Smooth muscle cell (in vitro differentiated cells): ENCODE measurements at regions not wholly inside any gene's neighbourhood (a gene's known extent, or its start where the extent isn't known, plus 50 kb on each side); places are given as distances from the start of the nearest gene placed in this dataset.

Experiments
- DNase-seq: peaks from one replicate; lab custom pipeline; 2025; ENCODE audit not compliant: unreplicated experiment; lab: John Stamatoyannopoulos, UW
- H2AFZ ChIP-seq: fragments of 200-600 bp; sonication (generic); 2 replicates; pipeline ENCODE4 v1.6.0; 2016; ENCODE audit warnings: antibody characterized with exemption, low read depth, mild to moderate bottlenecking
- H3F3A ChIP-seq: fragments of 200-600 bp; sonication (generic); 2 replicates; pipeline ENCODE4 v1.6.0; 2017; ENCODE audit warnings: antibody characterized with exemption, low read depth
- H3K27ac ChIP-seq: fragments of 200-600 bp; sonication (generic); 2 replicates; pipeline ENCODE4 v1.5.1; 2016; ENCODE audit warnings: low read depth, mild to moderate bottlenecking
- H3K27me3 ChIP-seq: fragments of 200-600 bp; sonication (generic); 2 replicates; pipeline ENCODE4 v1.6.1; 2016; ENCODE audit warnings: low read depth, mild to moderate bottlenecking
- H3K36me3 ChIP-seq: fragments of 200-600 bp; sonication (generic); 2 replicates; pipeline ENCODE4 v1.5.1; 2016; ENCODE audit warnings: low read depth
- H3K4me1 ChIP-seq: fragments of 200-600 bp; sonication (generic); 2 replicates; pipeline ENCODE4 v1.5.1; 2016; ENCODE audit warnings: low read depth
- H3K4me2 ChIP-seq: fragments of 200-600 bp; sonication (generic); 2 replicates; pipeline ENCODE4 v1.6.0; 2016; ENCODE audit warnings: mild to moderate bottlenecking
- H3K4me3 ChIP-seq: fragments of 200-600 bp; sonication (generic); 2 replicates; pipeline ENCODE4 v1.5.1; 2016; ENCODE audit warnings: mild to moderate bottlenecking
- H3K79me2 ChIP-seq: fragments of 200-600 bp; sonication (generic); 2 replicates; pipeline ENCODE4 v1.6.0; 2016; ENCODE audit warnings: low read depth, mild to moderate bottlenecking
- H3K9ac ChIP-seq: fragments of 200-600 bp; sonication (generic); 2 replicates; pipeline ENCODE4 v1.6.0; 2016; ENCODE audit warnings: low read depth
- H3K9me3 ChIP-seq: fragments of 200-600 bp; sonication (generic); replicated peaks from 2 replicates; pipeline ENCODE4 v1.5.1; 2016; ENCODE audit warnings: low read depth
- H4K20me1 ChIP-seq: fragments of 200-600 bp; sonication (generic); 2 replicates; pipeline ENCODE4 v1.6.0; 2016; ENCODE audit warnings: low read depth
- WGBS: methylation state at CpG from one replicate; pipeline ENCODE4 v1.1.7; 2016; ENCODE audit warnings: low lambda C conversion rate; 5-methylcytosine and 5-hydroxymethylcytosine counted together
- TF ChIP-seq, protein P1 (sequence below): fragments of 200-600 bp; sonication (generic); IDR thresholded peaks from 2 replicates; pipeline ENCODE4 v1.5.1; 2017; ENCODE audit warnings: borderline replicate concordance, mild to moderate bottlenecking, antibody characterized with exemption; ENCODE audit not compliant: insufficient read depth, poor library complexity, severe bottlenecking

- no peak for DNase-seq
- Histone ChIP-seq H3K4me3 (no peak overlapping the region), H3K36me3 (no peaks in the 10 kb centered on the region), H3K4me2 (no peak overlapping the region), H3K27ac (no peak overlapping the region), H3K4me1 (no peaks in the 10 kb centered on the region), H3K27me3 (no peaks in the 10 kb centered on the region), H2AFZ (no peak overlapping the region), H3K9me3 (no peaks in the 10 kb centered on the region), H3K9ac (no peak overlapping the region), H3K79me2 (no peaks in the 10 kb centered on the region), H4K20me1 (no peaks in the 10 kb centered on the region), H3F3A (no peaks in the 10 kb centered on the region)
- TF ChIP-seq, protein P1, sequence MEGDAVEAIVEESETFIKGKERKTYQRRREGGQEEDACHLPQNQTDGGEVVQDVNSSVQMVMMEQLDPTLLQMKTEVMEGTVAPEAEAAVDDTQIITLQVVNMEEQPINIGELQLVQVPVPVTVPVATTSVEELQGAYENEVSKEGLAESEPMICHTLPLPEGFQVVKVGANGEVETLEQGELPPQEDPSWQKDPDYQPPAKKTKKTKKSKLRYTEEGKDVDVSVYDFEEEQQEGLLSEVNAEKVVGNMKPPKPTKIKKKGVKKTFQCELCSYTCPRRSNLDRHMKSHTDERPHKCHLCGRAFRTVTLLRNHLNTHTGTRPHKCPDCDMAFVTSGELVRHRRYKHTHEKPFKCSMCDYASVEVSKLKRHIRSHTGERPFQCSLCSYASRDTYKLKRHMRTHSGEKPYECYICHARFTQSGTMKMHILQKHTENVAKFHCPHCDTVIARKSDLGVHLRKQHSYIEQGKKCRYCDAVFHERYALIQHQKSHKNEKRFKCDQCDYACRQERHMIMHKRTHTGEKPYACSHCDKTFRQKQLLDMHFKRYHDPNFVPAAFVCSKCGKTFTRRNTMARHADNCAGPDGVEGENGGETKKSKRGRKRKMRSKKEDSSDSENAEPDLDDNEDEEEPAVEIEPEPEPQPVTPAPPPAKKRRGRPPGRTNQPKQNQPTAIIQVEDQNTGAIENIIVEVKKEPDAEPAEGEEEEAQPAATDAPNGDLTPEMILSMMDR: no peak
Observed at GRCh38 chr2:18242716-18243115, 317.7 kb downstream of the RDH14 start.

DNA sequence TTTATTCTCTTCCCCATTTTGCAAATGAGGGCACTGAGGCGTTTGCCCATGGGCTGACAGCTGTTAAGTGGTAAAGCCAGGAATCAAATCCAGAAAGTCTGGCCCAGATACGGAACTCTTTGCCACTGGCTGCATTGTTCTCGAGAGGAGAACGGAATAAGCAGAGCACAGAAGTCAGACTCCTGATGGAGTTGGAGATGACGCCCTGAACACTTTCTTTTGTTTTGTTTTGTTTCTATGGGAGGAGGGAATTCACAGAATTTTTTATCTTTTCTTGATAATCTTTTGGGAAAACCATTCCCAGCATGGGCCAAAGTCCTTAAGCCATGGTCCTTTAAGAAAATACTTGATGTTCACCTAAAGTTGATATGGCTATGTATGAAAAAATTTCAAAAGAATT lies 322.2 kb downstream of the RDH14 start:
- Histone ChIP-seq H3K4me2 (no peak overlapping the region), H3F3A (no peaks in the 10 kb centered on the region), H3K4me1 (no peaks in the 10 kb centered on the region), H3K27ac (no peak overlapping the region), H3K9me3 (no peaks in the 10 kb centered on the region), H3K79me2 (no peaks in the 10 kb centered on the region), H4K20me1 (no peaks in the 10 kb centered on the region), H3K27me3 (no peaks in the 10 kb centered on the region), H3K4me3 (no peak overlapping the region), H3K36me3 (no peaks in the 10 kb centered on the region), H2AFZ (no peak overlapping the region), H3K9ac (no peak overlapping the region)
- WGBS: 87% methylated on average over 5 of the region's 5 CpGs
- no peak for DNase-seq
- TF ChIP-seq, protein P1: no peak

GRCh38 chr2:18237298-18237697 lies 323.2 kb downstream of the RDH14 start:
- no peak overlapping the region for H3K27ac ChIP-seq
- H3K4me3 ChIP-seq: no peak overlapping the region
- H3K27me3 ChIP-seq: no peaks in the 10 kb centered on the region
- H3K36me3 ChIP-seq: no peaks in the 10 kb centered on the region
- DNase-seq: no peak
- no peaks in the 10 kb centered on the region for H3K79me2 ChIP-seq
- no peaks in the 10 kb centered on the region for H3F3A ChIP-seq
- WGBS: 90% methylated on average over 2 of the region's 2 CpGs
- no peak overlapping the region for H3K9ac ChIP-seq
- no peaks in the 10 kb centered on the region for H4K20me1 ChIP-seq
- TF ChIP-seq, protein P1: no peak
- H2AFZ ChIP-seq: no peak overlapping the region
- no peaks in the 10 kb centered on the region for H3K9me3 ChIP-seq
- H3K4me2 ChIP-seq: no peak overlapping the region
- no peaks in the 10 kb centered on the region for H3K4me1 ChIP-seq

- Histone ChIP-seq H3K27me3 (no peaks in the 10 kb centered on the region), H3K9ac (no peak overlapping the region), H3K4me1 (no peaks in the 10 kb centered on the region), H3K4me3 (no peak overlapping the region), H3K79me2 (no peaks in the 10 kb centered on the region), H2AFZ (no peak overlapping the region), H3K9me3 (no peaks in the 10 kb centered on the region), H4K20me1 (no peaks in the 10 kb centered on the region), H3F3A (no peaks in the 10 kb centered on the region), H3K27ac (no peak overlapping the region), H3K36me3 (no peaks in the 10 kb centered on the region), H3K4me2 (no peak overlapping the region)
- TF ChIP-seq, protein P1: no peak
- DNase-seq: no peak
- WGBS: 61% methylated on average over 3 of the region's 3 CpGs
Observed at GRCh38 chr2:18232731-18233438, 327.6 kb downstream of the RDH14 start.
